Neuronal stem cell (in vitro differentiated cells): ENCODE measurements at regions not wholly inside any gene's neighbourhood (a gene's known extent, or its start where the extent isn't known, plus 50 kb on each side); places are given as distances from the start of the nearest gene placed in this dataset.

Source experiments
- DNase-seq: peaks from one replicate; pipeline ENCODE4 v3.0.0-alpha.2; 2013; ENCODE audit warnings: low spot score
- H2AFZ ChIP-seq: one replicate; pipeline ENCODE4 v1.6.1; 2013; ENCODE audit warnings: mild to moderate bottlenecking, low read length, inconsistent platforms
- H2AK5ac ChIP-seq: 2 replicates; pipeline ENCODE4 v1.6.1; 2013; ENCODE audit warnings: low read depth, mild to moderate bottlenecking, inconsistent platforms, low read length, moderate library complexity, mixed read lengths
- H2BK120ac ChIP-seq: 2 replicates; pipeline ENCODE4 v1.6.1; 2013; ENCODE audit warnings: low read depth, mild to moderate bottlenecking, inconsistent platforms, low read length, moderate library complexity, mixed read lengths
- H2BK12ac ChIP-seq: one replicate; pipeline ENCODE4 v1.6.1; 2013; ENCODE audit warnings: low read length, inconsistent platforms
- H2BK15ac ChIP-seq: 2 replicates; pipeline ENCODE4 v1.6.1; 2013; ENCODE audit warnings: mild to moderate bottlenecking, low read length, inconsistent platforms, mixed read lengths
- H2BK5ac ChIP-seq: one replicate; pipeline ENCODE4 v1.6.1; 2013; ENCODE audit warnings: inconsistent platforms, mild to moderate bottlenecking, low read length, moderate library complexity
- H3K14ac ChIP-seq: one replicate; pipeline ENCODE4 v1.6.1; 2013; ENCODE audit warnings: low read length, inconsistent platforms
- H3K18ac ChIP-seq: 2 replicates; pipeline ENCODE4 v1.6.1; 2013; ENCODE audit warnings: low read length, inconsistent platforms
- H3K23ac ChIP-seq: 2 replicates; pipeline ENCODE4 v1.6.1; 2013; ENCODE audit warnings: low read depth, mild to moderate bottlenecking, mixed read lengths, low read length, inconsistent platforms; ENCODE audit not compliant: poor library complexity
- H3K27ac ChIP-seq: replicated peaks from 3 replicates; pipeline ENCODE4 v1.5.1; 2013; ENCODE audit warnings: low read length, inconsistent platforms
- H3K27me3 ChIP-seq, 3 experiments: 2 replicates each; pipeline ENCODE4 v1.6.1; 2013; ENCODE audit warnings: low read length in 3 of 3, mild to moderate bottlenecking in 2 of 3, inconsistent platforms in 1 of 3, low read depth in 1 of 3, mixed read lengths in 1 of 3, moderate library complexity in 1 of 3; ENCODE audit not compliant: control insufficient read depth in 3 of 3, insufficient read depth in 3 of 3
- H3K36me3 ChIP-seq, 2 donors: replicated peaks in 1 of 2; 2 replicates each; pipeline ENCODE4 v1.6.1; 2013; ENCODE audit warnings: low read length in 2 of 2; ENCODE audit not compliant: control insufficient read depth in 2 of 2, insufficient read depth in 2 of 2
- H3K4ac ChIP-seq: 2 replicates; pipeline ENCODE4 v1.6.1; 2013; ENCODE audit warnings: inconsistent platforms, mild to moderate bottlenecking, low read length, moderate library complexity
- H3K4me1 ChIP-seq, 2 donors: 1 replicate in 1 of 2; 2 replicates in 1 of 2; pipeline ENCODE4 v1.6.1; 2013; ENCODE audit warnings: low read length in 2 of 2, low read depth in 1 of 2; ENCODE audit not compliant: control insufficient read depth in 2 of 2, insufficient read depth in 1 of 2
- H3K4me2 ChIP-seq: one replicate; pipeline ENCODE4 v1.6.1; 2013; ENCODE audit warnings: mild to moderate bottlenecking, low read length, inconsistent platforms; ENCODE audit not compliant: insufficient read depth, poor library complexity, severe bottlenecking
- H3K4me3 ChIP-seq, 2 donors: 2 replicates each; pipeline ENCODE4 v1.5.1; 2013; ENCODE audit warnings: low read length in 2 of 2, mild to moderate bottlenecking in 2 of 2, inconsistent platforms in 1 of 2, moderate library complexity in 1 of 2
- H3K79me1 ChIP-seq: one replicate; pipeline ENCODE4 v1.6.1; 2013; ENCODE audit warnings: low read depth, mild to moderate bottlenecking, inconsistent platforms, low read length, moderate library complexity
- H3K9ac ChIP-seq: one replicate; pipeline ENCODE4 v1.6.1; 2013; ENCODE audit warnings: mild to moderate bottlenecking, low read depth, low read length, inconsistent platforms; ENCODE audit not compliant: poor library complexity
- H3K9me3 ChIP-seq, 2 donors: replicated peaks in 1 of 2; 2 replicates each; pipeline versions ENCODE3 to v1.6.1; 2013; ENCODE audit warnings: low read length in 2 of 2, mild to moderate bottlenecking in 2 of 2, inconsistent platforms in 1 of 2, low read depth in 1 of 2, mixed read lengths in 1 of 2, moderate library complexity in 1 of 2; ENCODE audit not compliant: control insufficient read depth in 2 of 2, insufficient read depth in 1 of 2
- H4K8ac ChIP-seq: one replicate; pipeline ENCODE4 v1.6.1; 2013; ENCODE audit warnings: low read depth, mild to moderate bottlenecking, inconsistent platforms, low read length, moderate library complexity
- H4K91ac ChIP-seq: one replicate; pipeline ENCODE4 v1.6.1; 2013; ENCODE audit warnings: low read length, low read depth, mild to moderate bottlenecking, inconsistent platforms; ENCODE audit not compliant: poor library complexity
- WGBS, 2 donors: extraction: QIAGEN DNeasy Blood & Tissue Kit; methylation state at CpG; one replicate each; pipeline ENCODE4 v1.1.7; 2013; ENCODE audit warnings: missing lambda C conversion rate in 2 of 2, mixed read lengths in 1 of 2; ENCODE audit not compliant: insufficient read length in 2 of 2, insufficient replicate concordance in 1 of 2; ENCODE audit errors: extremely low coverage in 2 of 2; 5-methylcytosine and 5-hydroxymethylcytosine counted together

DNA sequence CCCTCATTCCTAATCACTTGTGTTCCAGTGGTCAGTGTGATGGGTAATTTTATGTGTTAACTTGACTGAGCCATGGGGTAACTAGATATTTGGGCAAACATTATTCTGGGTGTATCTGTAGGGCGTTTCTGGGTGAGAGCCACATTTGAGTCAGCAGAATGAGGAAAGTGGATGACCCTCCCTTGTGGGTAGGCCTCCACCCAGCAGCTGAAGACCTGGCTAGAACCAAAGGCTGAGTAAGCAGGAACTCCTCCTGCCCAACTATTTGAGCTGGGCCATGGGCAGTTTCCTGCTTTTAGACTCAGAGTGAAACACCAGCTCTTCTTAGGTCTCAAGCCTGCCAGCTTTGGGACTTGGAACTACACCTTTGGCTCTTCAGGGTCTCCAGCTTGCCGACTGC lies 141.8 kb downstream of the ACKR3 start:
- Histone ChIP-seq H3K4me1 (peaks cover 22 to 27% of the 10 kb centered on the region in 2 donors), H4K8ac (no peak overlapping the region), H3K27me3 (peaks cover 0 to 2% (median 0%) of the 10 kb centered on the region in 3 experiments), H4K91ac (no peak overlapping the region), H3K4me3 (no peak overlapping the region), H2BK15ac (no peak overlapping the region), H3K27ac (no peak overlapping the region), H3K4ac (no peak overlapping the region), H2BK12ac (no peak overlapping the region), H3K9ac (no peak overlapping the region), H3K9me3 (peaks cover 0 to 2% of the 10 kb centered on the region in 2 donors), H2AK5ac (no peak overlapping the region), H2AFZ (no peak overlapping the region), H2BK5ac (no peak overlapping the region), H3K4me2 (no peak overlapping the region), H3K18ac (no peak overlapping the region), H2BK120ac (no peak overlapping the region), H3K23ac (no peak overlapping the region), H3K14ac (no peak overlapping the region), H3K79me1 (no peaks in the 10 kb centered on the region), H3K36me3 (peaks cover 0 to 3% of the 10 kb centered on the region in 2 donors)
- DNase-seq: no peak
- no CpG with 5 or more reads among the region's 2 CpGs for WGBS, 2 donors

DNA sequence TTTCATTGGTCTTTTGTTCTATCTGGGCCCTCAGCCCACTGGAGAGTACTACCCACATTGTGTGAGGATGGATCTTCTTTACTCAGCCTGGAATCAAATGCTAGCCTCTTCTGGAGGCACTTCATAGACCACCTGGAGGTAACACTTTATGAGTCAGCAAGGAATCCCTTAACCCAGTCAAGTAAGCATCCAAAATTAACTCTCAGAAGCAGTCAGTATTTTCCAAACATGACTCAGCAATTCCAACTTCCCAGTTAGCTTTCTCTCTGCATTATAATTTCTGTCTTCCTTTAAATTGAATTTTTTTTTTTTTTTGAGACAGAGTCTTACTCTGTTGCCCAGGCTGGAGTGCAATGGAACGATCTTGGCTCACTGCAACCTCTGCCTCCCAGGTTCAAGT lies 142.7 kb downstream of the ACKR3 start:
- Histone ChIP-seq H4K91ac (no peak overlapping the region), H3K9ac (no peak overlapping the region), H3K23ac (no peak overlapping the region), H3K4me2 (no peak overlapping the region), H2BK5ac (no peak overlapping the region), H3K79me1 (no peaks in the 10 kb centered on the region), H3K27me3 (no peaks in the 10 kb centered on the region), H3K9me3 (no peaks in the 10 kb centered on the region), H3K27ac (no peak overlapping the region), H3K4me3 (no peak overlapping the region), H2BK15ac (no peak overlapping the region), H3K36me3 (no peaks in the 10 kb centered on the region), H3K4me1 (peaks cover 22 to 27% of the 10 kb centered on the region in 2 donors), H3K4ac (no peak overlapping the region), H3K14ac (no peak overlapping the region), H4K8ac (no peak overlapping the region), H2BK120ac (no peak overlapping the region), H2AFZ (no peak overlapping the region), H2AK5ac (no peak overlapping the region), H3K18ac (no peak overlapping the region), H2BK12ac (no peak overlapping the region)
- DNase-seq: no peak
- no CpG with 5 or more reads among the region's 1 CpG for WGBS, 2 donors

DNA sequence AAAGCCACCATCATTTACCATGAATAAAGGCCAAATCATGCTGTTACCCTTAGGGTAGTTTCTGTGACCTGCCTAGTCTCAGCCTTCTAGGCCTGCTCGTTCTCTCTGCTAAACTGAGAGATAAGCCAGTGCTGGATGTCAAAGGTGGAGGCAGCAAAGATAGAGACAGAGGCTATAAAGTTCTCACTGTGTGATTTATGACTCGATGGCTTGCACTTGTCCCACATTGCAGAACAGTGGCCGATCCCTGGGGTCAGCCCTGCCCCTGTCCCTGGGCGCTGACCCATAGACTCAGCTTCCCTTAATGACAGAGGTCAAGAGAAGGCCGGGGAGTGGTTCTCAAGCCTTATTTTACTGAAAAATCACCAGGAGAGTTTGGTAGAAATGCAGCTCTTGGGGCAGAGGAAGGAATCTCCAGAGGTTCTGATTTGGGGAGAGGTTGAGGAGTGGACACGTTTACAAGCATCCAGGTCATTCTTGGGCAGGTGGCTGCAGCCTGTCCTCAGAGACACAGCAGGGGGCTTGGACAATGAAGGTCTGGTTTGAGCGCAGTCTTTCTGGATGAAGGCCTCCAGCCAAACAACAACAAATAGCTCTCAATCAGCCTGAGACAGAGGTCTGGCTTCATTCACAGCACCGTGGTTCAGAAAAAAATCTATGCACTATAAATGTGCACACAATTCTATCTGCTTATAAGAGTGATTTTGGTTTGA lies 143.5 kb downstream of the ACKR3 start:
- no CpG with 5 or more reads among the region's 8 CpGs for WGBS, 2 donors
- H3K36me3 ChIP-seq: no peaks in the 10 kb centered on the region
- DNase-seq: no peak
- no peaks in the 10 kb centered on the region for H3K79me1 ChIP-seq
- H3K4me3 ChIP-seq: no peak overlapping the region
- no peak overlapping the region for H3K9ac ChIP-seq
- H2BK120ac ChIP-seq: no peak overlapping the region
- H3K18ac ChIP-seq: no peak overlapping the region
- no peak overlapping the region for H4K8ac ChIP-seq
- H4K91ac ChIP-seq: no peak overlapping the region
- no peak overlapping the region for H3K14ac ChIP-seq
- no peaks in the 10 kb centered on the region for H3K27me3 ChIP-seq
- no peak overlapping the region for H3K27ac ChIP-seq
- no peak overlapping the region for H2BK15ac ChIP-seq
- no peak overlapping the region for H2BK12ac ChIP-seq
- H3K4me2 ChIP-seq: no peak overlapping the region
- peak overlapping the region; percentile 6 for H2AK5ac ChIP-seq
- no peak overlapping the region for H3K4ac ChIP-seq
- no peak overlapping the region for H3K23ac ChIP-seq
- H2AFZ ChIP-seq: peak overlapping the region; percentile 26
- no peak overlapping the region for H2BK5ac ChIP-seq
- H3K4me1 ChIP-seq: peaks cover 22 to 27% of the 10 kb centered on the region in 2 donors
- no peaks in the 10 kb centered on the region for H3K9me3 ChIP-seq

DNA sequence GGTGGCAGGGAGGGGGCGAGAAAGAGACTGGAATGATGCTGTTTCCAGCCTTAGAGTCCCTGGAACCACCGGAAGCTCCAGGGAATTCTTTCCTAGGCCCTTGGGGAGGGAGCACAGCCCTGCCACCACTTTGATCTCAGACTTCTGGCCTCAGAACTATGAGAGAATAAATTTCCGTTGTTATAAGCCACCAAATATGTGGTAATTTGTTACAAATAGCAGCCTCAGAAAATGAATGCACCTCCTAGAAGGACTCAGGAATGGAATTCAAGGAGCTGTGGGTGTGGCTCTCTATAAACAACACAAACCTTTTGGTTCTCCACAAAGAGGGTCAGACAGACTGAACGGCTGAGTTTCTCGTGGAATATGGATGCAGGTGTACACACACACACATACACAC lies 144.5 kb downstream of the ACKR3 start:
- no CpG with 5 or more reads among the region's 5 CpGs for WGBS, 2 donors
- Histone ChIP-seq H3K18ac (no peak overlapping the region), H2BK12ac (no peak overlapping the region), H2BK120ac (no peak overlapping the region), H3K23ac (no peak overlapping the region), H3K4me3 (no peak overlapping the region), H3K27me3 (no peaks in the 10 kb centered on the region), H3K27ac (no peak overlapping the region), H3K9ac (no peak overlapping the region), H2AK5ac (no peak overlapping the region), H3K4me2 (no peak overlapping the region), H3K4ac (no peak overlapping the region), H2AFZ (peak overlapping the region; percentile 25), H2BK5ac (no peak overlapping the region), H3K36me3 (no peaks in the 10 kb centered on the region), H4K91ac (no peak overlapping the region), H3K14ac (no peak overlapping the region), H3K9me3 (no peaks in the 10 kb centered on the region), H3K4me1 (peaks cover 24 to 31% of the 10 kb centered on the region in 2 donors), H2BK15ac (no peak overlapping the region), H3K79me1 (no peaks in the 10 kb centered on the region), H4K8ac (no peak overlapping the region)
- no peak for DNase-seq
